HG03442 (cell line): ENCODE measurements at regions not wholly inside any gene's neighbourhood (a gene's known extent, or its start where the extent isn't known, plus 50 kb on each side); places are given as distances from the start of the nearest gene placed in this dataset.

ENCODE experiments used
- ATAC-seq: cut with Tn5 transposase; IDR thresholded peaks from one replicate; pipeline ENCODE4 v1.9.1; 2021; ENCODE audit warnings: mild to moderate bottlenecking, moderate library complexity; ENCODE audit not compliant: unreplicated experiment

GRCh38 chr15:31261266-31262142 lies 65.1 kb upstream of the KLF13 start:
- no peak for ATAC-seq

- ATAC-seq: no peak
Observed at GRCh38 chr15:31262143-31262530, 64.5 kb upstream of the KLF13 start.

GRCh38 chr15:31262901-31263671 lies 63.5 kb upstream of the KLF13 start:
- ATAC-seq: peak; percentile 31

- no peak for ATAC-seq
Observed at GRCh38 chr15:31263751-31264558, 62.7 kb upstream of the KLF13 start.

- no peak for ATAC-seq
Observed at GRCh38 chr15:31264559-31265089, 62.0 kb upstream of the KLF13 start.

GRCh38 chr15:31265090-31265870 lies 61.4 kb upstream of the KLF13 start:
- no peak for ATAC-seq

- ATAC-seq: peak; percentile 45
Observed at GRCh38 chr15:31265871-31266711, 60.5 kb upstream of the KLF13 start.

- ATAC-seq: peak; percentile 20
Observed at GRCh38 chr15:31266712-31267111, 59.9 kb upstream of the KLF13 start.

- no peak for ATAC-seq
Observed at GRCh38 chr15:31267161-31268107, 59.2 kb upstream of the KLF13 start.

GRCh38 chr15:31268108-31268501 lies 58.5 kb upstream of the KLF13 start:
- no peak for ATAC-seq

- ATAC-seq: no peak
Observed at GRCh38 chr15:31268911-31269784, 57.5 kb upstream of the KLF13 start.

- no peak for ATAC-seq
Observed at GRCh38 chr15:31269816-31270575, 56.6 kb upstream of the KLF13 start.

- ATAC-seq: no peak
Observed at GRCh38 chr15:31270767-31271166, 55.9 kb upstream of the KLF13 start.

GRCh38 chr15:31271224-31271635 lies 55.4 kb upstream of the KLF13 start:
- ATAC-seq: no peak

- ATAC-seq: no peak
Observed at GRCh38 chr15:31271711-31272557, 54.7 kb upstream of the KLF13 start.
